ENCODE measurements at regions not wholly inside any gene's neighbourhood (a gene's known extent, or its start where the extent isn't known, plus 50 kb on each side); places are given as distances from the start of the nearest gene placed in this dataset.

- TF ChIP-seq EZH2 (IDR thresholded peaks at IDR 0.05) (no peak), CTCF (IDR thresholded peaks at IDR 0.05) (no peak)
Measured at GRCh38 chr1:232507571-232507970, 122.4 kb downstream of the SIPA1L2 start.
